ENCODE measurements at regions not wholly inside any gene's neighbourhood (a gene's known extent, or its start where the extent isn't known, plus 50 kb on each side); places are given as distances from the start of the nearest gene placed in this dataset.
"Not testable (repeated sequence)": the region's sequence is repeated elsewhere in the genome, so short reads cannot be mapped to it uniquely, and the experiment has no call there.

DNA sequence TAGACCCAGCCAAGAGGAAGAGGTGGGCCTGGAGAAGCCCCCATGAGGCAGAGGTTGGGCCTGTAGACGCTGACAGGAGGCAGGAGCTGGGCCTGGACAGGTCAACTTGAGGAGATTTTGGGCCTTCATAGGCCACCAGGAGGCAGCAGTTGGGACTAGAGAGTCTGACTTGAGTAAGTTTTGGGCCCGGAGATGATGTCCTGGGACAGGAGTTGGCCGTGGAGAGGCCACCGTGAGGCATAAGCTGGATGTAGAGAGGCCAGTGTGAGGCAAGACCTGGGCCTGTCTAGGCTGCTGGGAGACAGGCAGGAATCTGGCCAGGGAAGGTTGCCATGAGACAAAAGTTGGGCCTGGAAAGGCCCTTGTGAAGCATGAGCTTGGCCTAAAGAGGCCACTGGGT lies 312.6 kb downstream of the OR4F29 start:
- not testable (repeated sequence) for H3K27me3 Mint-ChIP-seq; H3K4me1 Mint-ChIP-seq; H3K27ac Mint-ChIP-seq; H3K9me3 Mint-ChIP-seq; ATAC-seq (replicated peaks); H3K36me3 Mint-ChIP-seq (ENCODE audit: low read depth); H3K4me3 Mint-ChIP-seq

DNA sequence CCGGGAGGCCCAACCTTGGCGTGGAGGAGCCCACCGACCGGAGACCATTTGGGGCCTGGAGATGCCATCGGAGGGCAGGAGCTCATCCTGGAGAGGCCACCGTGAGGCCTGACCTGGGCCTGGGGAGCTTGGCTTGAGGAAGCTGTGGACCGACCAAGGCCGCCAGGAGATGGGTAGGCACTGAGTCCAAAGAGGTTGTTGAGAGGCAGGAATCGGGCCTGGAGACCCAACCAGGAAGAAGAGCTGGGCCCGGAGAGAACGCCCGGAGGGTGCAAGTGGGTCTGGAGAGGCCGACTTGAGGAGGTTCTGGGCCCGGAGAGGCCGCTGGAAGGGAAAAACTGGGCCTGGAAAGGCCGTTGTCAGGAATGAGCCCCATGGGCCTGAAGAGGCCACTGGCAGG lies 313.8 kb downstream of the OR4F29 start:
- H3K36me3 Mint-ChIP-seq (ENCODE audit: low read depth); H3K27ac Mint-ChIP-seq; H3K9me3 Mint-ChIP-seq; H3K4me3 Mint-ChIP-seq; ATAC-seq (replicated peaks); H3K27me3 Mint-ChIP-seq; H3K4me1 Mint-ChIP-seq: not testable (repeated sequence)

DNA sequence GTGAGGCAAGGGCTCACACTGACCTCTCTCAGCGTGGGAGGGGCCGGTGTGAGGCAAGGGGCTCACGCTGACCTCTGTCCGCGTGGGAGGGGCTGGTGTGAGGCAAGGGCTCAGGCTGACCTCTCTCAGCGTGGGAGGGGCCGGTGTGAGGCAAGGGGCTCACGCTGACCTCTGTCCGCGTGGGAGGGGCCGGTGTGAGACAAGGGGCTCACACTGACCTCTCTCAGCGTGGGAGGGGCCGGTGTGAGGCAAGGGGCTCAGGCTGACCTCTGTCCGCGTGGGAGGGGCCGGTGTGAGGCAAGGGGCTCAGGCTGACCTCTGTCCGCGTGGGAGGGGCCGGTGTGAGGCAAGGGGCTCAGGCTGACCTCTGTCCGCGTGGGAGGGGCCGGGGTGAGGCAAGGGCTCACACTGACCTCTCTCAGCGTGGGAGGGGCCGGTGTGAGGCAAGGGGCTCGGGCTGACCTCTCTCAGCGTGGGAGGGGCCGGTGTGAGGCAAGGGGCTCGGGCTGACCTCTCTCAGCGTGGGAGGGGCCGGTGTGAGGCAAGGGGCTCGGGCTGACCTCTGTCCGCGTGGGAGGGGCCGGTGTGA lies 315.0 kb downstream of the OR4F29 start:
- not testable (repeated sequence) for H3K27ac Mint-ChIP-seq; H3K27me3 Mint-ChIP-seq; H3K36me3 Mint-ChIP-seq (ENCODE audit: low read depth); H3K4me1 Mint-ChIP-seq; H3K9me3 Mint-ChIP-seq; ATAC-seq (replicated peaks); H3K4me3 Mint-ChIP-seq

DNA sequence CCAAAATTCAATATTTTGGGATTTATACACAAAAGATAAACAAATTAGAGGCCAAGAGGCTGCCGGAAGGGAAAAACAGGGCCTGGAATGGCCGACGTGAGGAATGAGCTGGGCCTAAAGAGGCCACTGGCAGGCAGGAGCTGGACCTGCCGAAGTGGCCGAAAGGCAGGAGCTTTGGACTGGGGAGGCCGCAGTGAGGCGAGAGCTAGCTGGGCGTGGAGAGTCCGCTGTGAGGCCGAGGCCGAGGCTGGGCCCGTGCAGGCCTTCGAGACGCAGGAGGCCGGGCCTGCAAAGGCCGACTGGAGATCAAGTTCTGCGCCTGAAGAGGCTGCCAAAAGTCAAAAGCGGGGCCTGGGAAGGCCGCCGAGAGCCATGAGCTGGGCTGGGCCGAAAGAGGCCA lies 316.5 kb downstream of the OR4F29 start:
- not testable (repeated sequence) for H3K4me1 Mint-ChIP-seq; H3K27me3 Mint-ChIP-seq; ATAC-seq (replicated peaks); H3K27ac Mint-ChIP-seq; H3K4me3 Mint-ChIP-seq; H3K36me3 Mint-ChIP-seq (ENCODE audit: low read depth); H3K9me3 Mint-ChIP-seq

DNA sequence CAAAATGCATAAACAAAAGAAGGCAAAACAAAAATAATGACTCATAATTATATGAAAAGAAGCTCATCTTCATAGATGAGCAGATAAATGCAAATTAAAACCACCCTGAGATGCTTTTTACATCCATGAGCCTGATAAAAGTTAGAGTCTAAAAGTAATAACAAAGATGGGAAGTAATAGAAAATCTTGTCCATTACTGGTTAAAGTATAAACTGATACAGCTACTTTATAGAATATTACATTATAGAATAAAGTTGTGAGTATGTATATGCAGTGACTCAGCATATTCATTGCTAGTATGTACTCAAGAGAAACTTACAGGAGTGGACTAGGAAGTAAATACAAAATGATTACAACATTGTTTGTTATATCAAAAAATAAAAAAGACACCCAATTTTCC lies 333.0 kb downstream of the OR4F29 start:
- H3K36me3 Mint-ChIP-seq (ENCODE audit: low read depth); H3K4me1 Mint-ChIP-seq; H3K4me3 Mint-ChIP-seq; H3K27me3 Mint-ChIP-seq; ATAC-seq (replicated peaks); H3K27ac Mint-ChIP-seq; H3K9me3 Mint-ChIP-seq: not testable (repeated sequence)

DNA sequence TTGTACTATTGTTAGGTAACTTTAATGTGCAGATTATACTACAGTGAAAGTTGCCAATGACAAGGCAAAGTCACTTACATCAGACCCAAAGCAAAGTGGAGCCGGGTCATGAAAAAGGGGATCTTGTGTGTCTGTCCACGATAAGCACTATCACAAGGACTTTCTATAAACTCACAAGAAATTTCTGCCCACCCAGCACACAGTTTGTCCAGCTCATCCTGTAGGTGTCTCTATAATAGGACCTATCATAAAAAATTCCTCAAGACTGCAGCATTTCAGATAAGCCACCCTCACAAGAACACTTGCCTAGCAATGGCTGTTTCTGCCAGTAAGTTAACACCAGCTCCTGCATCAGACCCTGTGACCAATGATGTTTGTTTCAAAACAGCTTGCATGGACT lies 335.9 kb downstream of the OR4F29 start:
- not testable (repeated sequence) for ATAC-seq (replicated peaks); H3K27ac Mint-ChIP-seq; H3K9me3 Mint-ChIP-seq; H3K27me3 Mint-ChIP-seq; H3K4me1 Mint-ChIP-seq; H3K36me3 Mint-ChIP-seq (ENCODE audit: low read depth); H3K4me3 Mint-ChIP-seq

DNA sequence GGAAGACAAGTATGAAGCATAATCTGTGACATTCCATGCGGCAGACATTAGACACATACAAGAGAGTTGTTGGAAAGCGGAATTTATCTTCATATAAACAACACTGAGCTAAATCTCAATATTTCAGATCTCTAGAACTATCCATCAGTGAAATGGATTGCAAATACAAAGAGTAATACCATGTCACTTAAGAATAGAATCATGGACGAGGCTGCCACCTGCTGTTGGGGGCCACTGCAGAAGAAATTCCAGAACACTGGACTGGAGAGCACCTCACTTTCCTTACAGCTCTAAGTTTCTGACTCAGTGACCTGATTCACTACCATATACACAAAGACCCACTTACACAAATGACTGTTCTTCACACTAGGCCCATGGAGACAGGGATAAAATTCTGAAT lies 346.7 kb downstream of the OR4F29 start:
- H3K9me3 Mint-ChIP-seq; H3K36me3 Mint-ChIP-seq (ENCODE audit: low read depth); H3K27me3 Mint-ChIP-seq; H3K4me1 Mint-ChIP-seq; H3K27ac Mint-ChIP-seq; H3K4me3 Mint-ChIP-seq; ATAC-seq (replicated peaks): not testable (repeated sequence)

DNA sequence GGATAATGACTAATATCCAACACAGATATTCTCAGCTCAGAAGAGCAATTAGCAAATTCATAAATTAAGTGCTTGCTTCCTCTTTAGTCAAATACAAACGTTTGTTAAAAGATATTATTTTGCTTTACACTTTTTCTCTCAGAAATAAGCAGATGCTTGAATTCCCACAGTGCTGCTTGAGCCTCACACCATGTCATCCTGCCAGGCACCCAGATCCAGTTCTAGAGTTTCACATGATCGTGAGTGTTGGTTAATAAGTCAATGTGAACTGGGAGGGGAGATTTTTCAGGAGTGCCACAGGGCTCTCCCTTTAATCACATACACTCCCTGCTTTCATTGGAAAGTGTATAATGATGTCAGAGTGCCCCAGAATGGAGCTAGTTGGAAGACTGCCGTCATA lies 352.0 kb downstream of the OR4F29 start:
- H3K4me3 Mint-ChIP-seq; H3K27me3 Mint-ChIP-seq; ATAC-seq (replicated peaks); H3K36me3 Mint-ChIP-seq (ENCODE audit: low read depth); H3K4me1 Mint-ChIP-seq; H3K27ac Mint-ChIP-seq; H3K9me3 Mint-ChIP-seq: not testable (repeated sequence)

DNA sequence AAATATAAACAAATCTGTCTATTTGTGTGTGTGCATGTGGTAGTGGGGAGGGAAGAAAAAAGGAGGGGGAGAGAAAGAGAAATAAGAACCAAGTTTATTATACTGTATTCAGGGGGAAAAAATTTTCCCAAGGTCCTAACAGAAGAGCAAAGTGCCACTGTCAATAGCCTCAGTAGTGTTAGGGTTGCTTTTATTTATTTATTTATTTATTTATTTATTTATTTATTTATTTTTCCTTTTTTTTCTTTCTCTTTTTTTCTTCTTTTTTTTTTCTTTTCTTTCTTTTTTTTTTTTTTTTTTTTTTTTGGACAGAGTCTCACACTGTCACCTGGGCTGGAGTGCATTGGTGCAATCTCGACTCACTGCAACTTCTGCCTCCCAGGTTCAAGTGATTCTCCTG lies 352.7 kb downstream of the OR4F29 start:
- not testable (repeated sequence) for H3K36me3 Mint-ChIP-seq (ENCODE audit: low read depth); H3K4me3 Mint-ChIP-seq; H3K4me1 Mint-ChIP-seq; ATAC-seq (replicated peaks); H3K9me3 Mint-ChIP-seq; H3K27ac Mint-ChIP-seq; H3K27me3 Mint-ChIP-seq

DNA sequence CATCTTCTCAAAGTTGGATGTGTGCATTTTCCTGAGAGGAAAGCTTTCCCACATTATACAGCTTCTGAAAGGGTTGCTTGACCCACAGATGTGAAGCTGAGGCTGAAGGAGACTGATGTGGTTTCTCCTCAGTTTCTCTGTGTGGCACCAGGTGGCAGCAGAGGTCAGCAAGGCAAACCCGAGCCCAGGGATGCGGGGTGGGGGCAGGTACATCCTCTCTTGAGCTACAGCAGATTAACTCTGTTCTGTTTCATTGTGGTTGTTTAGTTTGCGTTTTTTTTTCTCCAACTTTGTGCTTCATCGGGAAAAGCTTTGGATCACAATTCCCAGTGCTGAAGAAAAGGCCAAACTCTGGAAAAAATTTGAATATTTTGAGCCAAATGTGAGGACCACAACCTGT lies 360.2 kb downstream of the OR4F29 start:
- not testable (repeated sequence) for ATAC-seq (replicated peaks); H3K36me3 Mint-ChIP-seq (ENCODE audit: low read depth); H3K9me3 Mint-ChIP-seq; H3K27ac Mint-ChIP-seq; H3K4me3 Mint-ChIP-seq; H3K27me3 Mint-ChIP-seq; H3K4me1 Mint-ChIP-seq

DNA sequence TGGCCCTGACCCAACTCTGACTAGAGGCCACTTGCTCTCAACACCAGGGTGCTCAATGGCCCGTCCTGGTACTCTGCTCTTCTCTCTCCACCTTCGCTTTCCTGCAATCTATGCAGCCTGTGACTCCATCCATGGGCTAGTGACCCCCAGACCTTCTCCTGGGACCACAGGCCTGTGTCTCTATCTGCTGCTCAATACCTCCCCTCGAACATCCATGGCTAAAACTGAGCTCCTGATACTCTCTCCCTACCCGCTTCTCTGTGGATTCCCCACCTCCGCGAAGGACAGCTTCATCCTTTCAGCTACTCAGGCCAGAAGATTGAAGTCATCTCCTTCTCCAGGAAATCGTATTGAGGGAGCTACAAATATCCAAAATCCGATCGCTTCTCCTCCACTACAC lies 363.4 kb downstream of the OR4F29 start:
- not testable (repeated sequence) for H3K4me3 Mint-ChIP-seq; H3K36me3 Mint-ChIP-seq (ENCODE audit: low read depth); H3K4me1 Mint-ChIP-seq; H3K9me3 Mint-ChIP-seq; ATAC-seq (replicated peaks); H3K27me3 Mint-ChIP-seq; H3K27ac Mint-ChIP-seq

DNA sequence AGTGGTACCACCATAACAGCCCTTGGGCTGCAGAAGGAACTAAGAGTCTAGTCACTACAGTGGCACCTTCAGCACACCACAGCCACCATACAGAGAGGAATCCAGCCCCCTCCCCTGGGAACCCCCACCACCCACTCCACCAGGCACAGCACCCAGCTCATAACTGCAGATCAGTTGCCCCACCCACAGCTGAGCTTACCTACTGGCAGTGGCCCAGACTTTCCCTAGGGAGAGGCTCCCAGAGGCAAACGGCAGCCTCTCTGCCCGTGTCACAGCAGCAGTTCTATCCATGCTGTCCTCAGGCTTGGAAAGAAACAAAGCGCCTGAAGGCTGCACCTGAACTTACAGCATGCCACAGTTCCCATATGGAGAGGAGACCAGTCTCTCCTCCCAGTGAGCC lies 372.3 kb downstream of the OR4F29 start:
- not testable (repeated sequence) for H3K4me1 Mint-ChIP-seq; H3K27me3 Mint-ChIP-seq; H3K27ac Mint-ChIP-seq; H3K9me3 Mint-ChIP-seq; H3K36me3 Mint-ChIP-seq (ENCODE audit: low read depth); ATAC-seq (replicated peaks); H3K4me3 Mint-ChIP-seq

DNA sequence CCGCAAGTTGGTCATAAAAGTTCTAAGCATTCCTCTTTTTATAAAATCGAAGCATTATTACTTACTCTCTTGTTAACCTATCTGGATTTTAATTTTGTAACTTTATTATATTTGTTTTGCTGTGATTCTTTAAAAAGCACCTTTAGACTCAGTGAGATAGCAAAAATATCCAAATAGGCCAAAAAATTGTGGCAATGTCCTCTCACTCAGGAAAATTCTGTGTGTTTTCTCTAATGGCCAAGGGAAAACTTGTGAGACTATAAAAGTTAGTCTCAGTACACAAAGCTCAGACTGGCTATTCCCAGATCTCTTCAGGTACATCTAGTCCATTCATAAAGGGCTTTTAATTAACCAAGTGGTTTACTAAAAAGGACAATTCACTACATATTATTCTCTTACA lies 386.4 kb downstream of the OR4F29 start, which contains the start of gene OR4F5:
TSS of gene OR4F5 (plus strand) at position 301 of the 400 bp plus-strand sequence.
- not testable (repeated sequence) for H3K36me3 Mint-ChIP-seq (ENCODE audit: low read depth); H3K27ac Mint-ChIP-seq; H3K4me1 Mint-ChIP-seq; H3K9me3 Mint-ChIP-seq; ATAC-seq (replicated peaks); H3K27me3 Mint-ChIP-seq; H3K4me3 Mint-ChIP-seq

DNA sequence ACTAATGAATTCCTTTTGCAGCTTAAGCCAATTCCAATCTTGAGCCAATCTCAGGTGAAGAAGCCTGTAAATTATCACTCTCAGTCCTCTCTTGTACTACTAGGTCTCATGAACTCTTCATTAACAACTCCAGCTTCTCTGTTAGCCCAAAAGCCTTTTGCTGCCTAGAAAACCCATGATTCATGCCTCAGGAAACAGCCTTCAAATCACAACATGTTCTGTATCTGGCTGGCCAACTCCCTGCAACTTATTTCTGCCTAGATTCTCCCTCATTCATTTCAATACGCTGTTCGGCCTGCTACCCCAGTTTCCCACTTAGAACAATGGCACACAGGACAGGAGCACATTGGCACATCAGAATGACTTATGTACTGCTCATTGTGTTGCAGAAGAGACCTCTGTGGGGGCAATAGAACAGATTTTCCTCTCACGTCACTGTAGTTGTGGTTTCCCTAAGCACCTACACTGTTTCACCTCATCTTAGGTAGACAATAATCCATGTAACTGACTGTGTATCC lies 395.4 kb downstream of the OR4F29 start:
- not testable (repeated sequence) for H3K27me3 Mint-ChIP-seq; H3K4me1 Mint-ChIP-seq; ATAC-seq (replicated peaks); H3K27ac Mint-ChIP-seq; H3K4me3 Mint-ChIP-seq; H3K9me3 Mint-ChIP-seq; H3K36me3 Mint-ChIP-seq (ENCODE audit: low read depth)

DNA sequence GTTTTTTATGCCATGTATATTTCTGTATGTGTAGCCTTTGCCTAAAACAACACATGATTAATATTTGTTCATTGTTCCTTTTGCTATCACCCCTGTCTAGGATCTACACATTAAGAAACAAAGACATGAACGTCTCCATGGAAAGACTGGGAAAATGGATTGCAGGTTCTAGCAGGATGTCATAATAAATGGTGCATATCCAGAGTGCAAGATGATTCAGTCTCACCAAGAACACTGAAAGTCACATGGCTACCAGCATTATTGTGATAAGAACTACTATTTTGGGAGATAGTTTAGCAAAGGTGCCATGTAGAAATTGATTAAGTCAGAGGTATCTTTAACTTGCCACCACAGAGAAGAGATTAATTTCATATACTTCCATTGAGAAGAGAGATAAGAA lies 398.3 kb downstream of the OR4F29 start:
- not testable (repeated sequence) for H3K4me1 Mint-ChIP-seq; H3K36me3 Mint-ChIP-seq (ENCODE audit: low read depth); H3K9me3 Mint-ChIP-seq; ATAC-seq (replicated peaks); H3K27me3 Mint-ChIP-seq; H3K4me3 Mint-ChIP-seq; H3K27ac Mint-ChIP-seq

DNA sequence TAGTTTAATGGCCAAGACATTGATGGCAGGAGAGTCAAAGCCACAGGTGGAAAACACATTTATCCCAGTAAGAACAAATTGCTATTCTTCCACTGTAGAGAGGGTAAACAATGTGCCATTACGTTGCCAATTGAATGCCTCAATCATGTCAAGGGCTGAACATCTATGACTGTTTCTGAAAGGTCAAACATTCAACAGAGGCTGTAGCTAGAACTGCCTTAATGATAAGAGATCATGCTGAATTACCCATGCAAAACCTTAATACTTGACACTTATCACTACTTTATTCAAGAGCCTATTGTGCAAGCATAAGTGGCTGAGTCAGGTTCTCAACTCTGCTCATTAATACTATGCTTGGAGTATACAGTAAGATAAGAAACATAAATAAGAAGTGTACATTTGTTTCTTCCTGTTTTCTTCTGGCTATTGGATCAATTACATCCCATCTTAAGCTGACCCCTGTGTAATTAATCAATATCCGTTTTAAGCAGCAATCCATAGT lies 409.5 kb downstream of the OR4F29 start:
- H3K36me3 Mint-ChIP-seq (ENCODE audit: low read depth); H3K9me3 Mint-ChIP-seq; H3K4me1 Mint-ChIP-seq; H3K4me3 Mint-ChIP-seq; H3K27me3 Mint-ChIP-seq; ATAC-seq (replicated peaks); H3K27ac Mint-ChIP-seq: not testable (repeated sequence)

All from activated T-helper 17 cell treated with anti-CD3 and anti-CD28 coated beads, Interleukin-2, amount 50 U/mL, for 72 hours (primary cell).